ENCODE measurements at regions not wholly inside any gene's neighbourhood (a gene's known extent, or its start where the extent isn't known, plus 50 kb on each side); places are given as distances from the start of the nearest gene placed in this dataset.

DNA sequence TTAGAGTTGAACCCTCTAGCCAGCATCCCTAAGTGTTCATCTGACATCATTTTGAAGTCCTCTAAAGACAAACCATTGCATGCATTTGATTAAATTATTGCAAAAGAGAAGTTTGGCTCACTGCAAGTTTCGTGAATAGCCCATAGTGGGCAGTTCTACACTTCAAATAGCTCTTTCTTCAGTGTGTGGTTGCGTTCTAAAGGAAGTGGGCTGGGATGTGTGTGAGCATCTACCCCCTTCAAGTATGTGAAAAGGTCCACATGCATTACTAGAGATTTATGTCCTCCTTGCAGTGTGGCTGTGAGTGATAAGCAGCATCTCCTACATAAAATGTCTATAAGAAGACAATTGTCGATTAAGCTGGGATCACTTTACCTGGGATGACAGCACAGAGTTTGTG, 54.6 kb downstream of the SST start:
- TF ChIP-seq, protein P1, sequence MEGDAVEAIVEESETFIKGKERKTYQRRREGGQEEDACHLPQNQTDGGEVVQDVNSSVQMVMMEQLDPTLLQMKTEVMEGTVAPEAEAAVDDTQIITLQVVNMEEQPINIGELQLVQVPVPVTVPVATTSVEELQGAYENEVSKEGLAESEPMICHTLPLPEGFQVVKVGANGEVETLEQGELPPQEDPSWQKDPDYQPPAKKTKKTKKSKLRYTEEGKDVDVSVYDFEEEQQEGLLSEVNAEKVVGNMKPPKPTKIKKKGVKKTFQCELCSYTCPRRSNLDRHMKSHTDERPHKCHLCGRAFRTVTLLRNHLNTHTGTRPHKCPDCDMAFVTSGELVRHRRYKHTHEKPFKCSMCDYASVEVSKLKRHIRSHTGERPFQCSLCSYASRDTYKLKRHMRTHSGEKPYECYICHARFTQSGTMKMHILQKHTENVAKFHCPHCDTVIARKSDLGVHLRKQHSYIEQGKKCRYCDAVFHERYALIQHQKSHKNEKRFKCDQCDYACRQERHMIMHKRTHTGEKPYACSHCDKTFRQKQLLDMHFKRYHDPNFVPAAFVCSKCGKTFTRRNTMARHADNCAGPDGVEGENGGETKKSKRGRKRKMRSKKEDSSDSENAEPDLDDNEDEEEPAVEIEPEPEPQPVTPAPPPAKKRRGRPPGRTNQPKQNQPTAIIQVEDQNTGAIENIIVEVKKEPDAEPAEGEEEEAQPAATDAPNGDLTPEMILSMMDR (IDR thresholded peaks at IDR 0.05): no peak
- TF ChIP-seq POLR2AphosphoS5 (IDR thresholded peaks at IDR 0.05) (no peak), POLR2A (IDR thresholded peaks at IDR 0.05) (no peak)
